Fibroblast of lung (primary cell): ENCODE measurements at regions not wholly inside any gene's neighbourhood (a gene's known extent, or its start where the extent isn't known, plus 50 kb on each side); places are given as distances from the start of the nearest gene placed in this dataset.

Experiments used
- DNase-seq, 2 donors: peaks; one replicate each; pipeline versions ENCODE4 v3.0.0 to v3.0.0-alpha.2; 2010; ENCODE audit warnings: low read depth in 2 of 2
- H2AFZ ChIP-seq: 2 replicates; pipeline ENCODE4 v1.5.1; 2012; ENCODE audit warnings: low read length, control low read depth, inconsistent platforms
- H3K27ac ChIP-seq: 2 replicates; pipeline ENCODE4 v1.5.1; 2011; ENCODE audit warnings: low read length, control low read depth; ENCODE audit not compliant: insufficient read depth
- H3K27me3 ChIP-seq: 2 replicates; pipeline ENCODE4 v1.5.1; 2011; ENCODE audit warnings: mild to moderate bottlenecking, low read length; ENCODE audit not compliant: control insufficient read depth, insufficient read depth
- H3K36me3 ChIP-seq: 2 replicates; pipeline ENCODE4 v1.5.1; 2011; ENCODE audit warnings: low read length; ENCODE audit not compliant: control insufficient read depth, insufficient read depth
- H3K4me1 ChIP-seq: 2 replicates; pipeline ENCODE4 v1.5.1; 2011; ENCODE audit warnings: low read length; ENCODE audit not compliant: control insufficient read depth, insufficient read depth; ENCODE audit errors: extremely low read depth
- H3K4me2 ChIP-seq: 2 replicates; pipeline ENCODE4 v1.5.1; 2011; ENCODE audit warnings: low read length, control low read depth; ENCODE audit not compliant: insufficient read depth; ENCODE audit errors: extremely low read depth
- H3K4me3 ChIP-seq, 4 experiments: fragments of 200-600 bp in 1 of 4; sonication (generic) in 1 of 4; replicated peaks in 1 of 4; 2 replicates each; pipeline ENCODE4 v1.5.1; 2011 to 2016; ENCODE audit warnings: low read length in 4 of 4, low read depth in 3 of 4, mild to moderate bottlenecking in 3 of 4, control low read depth in 2 of 4, inconsistent platforms in 1 of 4, mixed read lengths in 1 of 4; ENCODE audit not compliant: insufficient read depth in 1 of 4; ENCODE audit errors: control extremely low read depth in 1 of 4
- H3K79me2 ChIP-seq: 2 replicates; pipeline ENCODE4 v1.5.1; 2012; ENCODE audit warnings: mild to moderate bottlenecking, low read length, inconsistent platforms; ENCODE audit not compliant: control insufficient read depth, insufficient read depth
- H3K9ac ChIP-seq: 2 replicates; pipeline ENCODE4 v1.5.1; 2011; ENCODE audit warnings: mild to moderate bottlenecking, low read length, control low read depth; ENCODE audit not compliant: insufficient read depth
- H3K9me3 ChIP-seq: 2 replicates; pipeline ENCODE4 v1.5.1; 2012; ENCODE audit warnings: low read depth, low read length; ENCODE audit not compliant: control insufficient read depth, insufficient read depth
- H4K20me1 ChIP-seq: 2 replicates; pipeline ENCODE4 v1.5.1; 2011; ENCODE audit warnings: low read length; ENCODE audit not compliant: control insufficient read depth, insufficient read depth; ENCODE audit errors: extremely low read depth
- EZH2 ChIP-seq: IDR thresholded peaks from 2 replicates; pipeline ENCODE4 v1.5.1; 2012; ENCODE audit warnings: low read length, control low read depth, mild to moderate bottlenecking; ENCODE audit errors: missing control alignments
- TF ChIP-seq, protein P1 (sequence below), 2 donors: IDR thresholded peaks in 1 of 2; conservative IDR thresholded peaks in 1 of 2; 1 replicate in 1 of 2; 2 replicates in 1 of 2; pipeline ENCODE4 v1.5.1; 2011 to 2012; ENCODE audit warnings: low read length in 2 of 2, control low read depth in 1 of 2, inconsistent platforms in 1 of 2, low read depth in 1 of 2, mild to moderate bottlenecking in 1 of 2

DNA sequence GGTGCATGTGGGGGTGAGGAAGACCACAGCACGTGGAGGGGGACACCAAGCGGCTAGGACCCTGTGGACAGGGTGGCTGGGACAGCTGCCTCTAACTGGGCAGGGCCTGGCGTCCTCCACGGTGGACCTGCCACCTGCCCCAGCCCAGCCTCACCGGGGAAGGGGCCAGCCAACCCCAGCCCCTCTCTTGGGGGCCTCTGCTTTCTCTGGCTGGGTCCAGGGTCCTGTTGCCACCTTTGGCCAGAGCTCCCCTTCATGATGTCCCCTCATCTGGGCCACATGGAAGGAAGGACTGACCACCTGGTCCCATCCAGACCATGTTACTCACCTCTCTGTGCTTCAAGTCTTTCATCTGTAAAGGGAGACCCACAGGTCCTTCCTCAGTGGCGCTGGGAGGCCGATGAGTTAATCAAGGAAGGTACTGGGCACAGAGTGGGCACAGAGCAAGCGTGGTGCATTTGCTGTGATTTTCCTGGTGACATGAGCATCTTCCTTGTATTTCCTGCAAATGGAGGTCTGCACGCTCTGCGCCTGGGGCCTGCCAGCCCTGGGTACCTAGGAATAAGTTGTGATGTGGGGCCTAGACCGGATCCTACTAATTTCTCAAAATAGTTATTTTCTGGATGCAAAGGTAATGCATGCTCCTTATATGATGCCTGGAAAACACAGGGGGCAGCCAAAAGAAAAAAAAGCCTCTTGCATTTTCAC, 538.4 kb downstream of the TBC1D22A start:
- no peaks in the 10 kb centered on the region for H3K9me3 ChIP-seq
- no peak overlapping the region for H3K4me3 ChIP-seq
- no peak for DNase-seq
- H3K79me2 ChIP-seq = no peaks in the 10 kb centered on the region
- H4K20me1 ChIP-seq = no peaks in the 10 kb centered on the region
- H3K27me3 ChIP-seq = no peaks in the 10 kb centered on the region
- no peak overlapping the region for H3K4me2 ChIP-seq
- no peak overlapping the region for H3K9ac ChIP-seq
- no peak for TF ChIP-seq EZH2
- TF ChIP-seq, protein P1, sequence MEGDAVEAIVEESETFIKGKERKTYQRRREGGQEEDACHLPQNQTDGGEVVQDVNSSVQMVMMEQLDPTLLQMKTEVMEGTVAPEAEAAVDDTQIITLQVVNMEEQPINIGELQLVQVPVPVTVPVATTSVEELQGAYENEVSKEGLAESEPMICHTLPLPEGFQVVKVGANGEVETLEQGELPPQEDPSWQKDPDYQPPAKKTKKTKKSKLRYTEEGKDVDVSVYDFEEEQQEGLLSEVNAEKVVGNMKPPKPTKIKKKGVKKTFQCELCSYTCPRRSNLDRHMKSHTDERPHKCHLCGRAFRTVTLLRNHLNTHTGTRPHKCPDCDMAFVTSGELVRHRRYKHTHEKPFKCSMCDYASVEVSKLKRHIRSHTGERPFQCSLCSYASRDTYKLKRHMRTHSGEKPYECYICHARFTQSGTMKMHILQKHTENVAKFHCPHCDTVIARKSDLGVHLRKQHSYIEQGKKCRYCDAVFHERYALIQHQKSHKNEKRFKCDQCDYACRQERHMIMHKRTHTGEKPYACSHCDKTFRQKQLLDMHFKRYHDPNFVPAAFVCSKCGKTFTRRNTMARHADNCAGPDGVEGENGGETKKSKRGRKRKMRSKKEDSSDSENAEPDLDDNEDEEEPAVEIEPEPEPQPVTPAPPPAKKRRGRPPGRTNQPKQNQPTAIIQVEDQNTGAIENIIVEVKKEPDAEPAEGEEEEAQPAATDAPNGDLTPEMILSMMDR (conservative IDR thresholded peaks at IDR 0.05 in 1 of 2, IDR thresholded peaks at IDR 0.05 in 1 of 2; ENCODE audit: low read depth in 1 of 2, low read length in 2 of 2) = no peak
- H3K27ac ChIP-seq = no peak overlapping the region
- H2AFZ ChIP-seq = no peak overlapping the region
- H3K4me1 ChIP-seq = no peaks in the 10 kb centered on the region
- H3K36me3 ChIP-seq = no peaks in the 10 kb centered on the region

DNA sequence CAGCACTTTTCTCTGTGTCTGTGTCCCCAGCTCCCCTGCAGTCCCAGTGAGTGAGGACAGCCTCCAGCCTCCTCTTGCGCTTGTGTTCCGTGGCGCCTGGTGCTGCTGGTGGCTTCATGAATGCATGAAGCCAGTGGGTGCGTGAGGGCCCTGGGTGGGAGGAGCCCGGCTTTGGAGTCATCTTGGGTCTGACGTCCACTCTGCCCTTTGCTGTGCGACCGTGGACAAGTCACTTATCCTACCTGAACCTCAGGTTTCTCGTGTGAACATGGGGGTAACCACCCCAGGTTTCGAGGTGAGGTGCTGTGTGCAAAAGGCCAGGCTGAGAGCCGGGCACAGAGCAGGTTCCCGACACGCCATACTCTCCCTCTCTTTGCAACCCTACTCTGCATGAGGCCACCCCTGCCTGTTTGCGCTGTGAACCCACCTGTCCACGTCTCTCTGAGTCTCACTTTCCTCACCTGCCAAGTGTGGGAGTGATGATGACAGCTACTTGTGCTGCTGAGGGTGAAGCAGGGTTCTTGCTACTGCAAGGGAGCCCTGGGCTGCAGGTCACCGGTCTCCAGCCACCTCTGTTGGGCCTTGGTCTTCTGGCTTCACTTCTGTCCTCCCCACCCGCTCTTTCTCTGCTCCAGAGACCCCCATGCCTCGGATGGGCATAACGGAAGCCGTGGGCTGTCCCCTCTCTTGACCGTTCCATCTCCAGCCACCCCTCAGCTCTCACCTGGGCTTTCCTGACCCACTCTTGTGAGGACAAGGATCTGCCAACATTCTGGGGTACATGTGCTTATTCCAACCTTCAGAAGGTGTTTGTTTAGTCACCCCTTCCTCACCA, 537.6 kb downstream of the TBC1D22A start:
- Histone ChIP-seq H3K36me3 (no peaks in the 10 kb centered on the region), H3K4me2 (no peak overlapping the region), H3K27me3 (no peaks in the 10 kb centered on the region), H3K79me2 (no peaks in the 10 kb centered on the region), H3K4me1 (no peaks in the 10 kb centered on the region), H3K4me3 (no peak overlapping the region), H2AFZ (no peak overlapping the region), H4K20me1 (no peaks in the 10 kb centered on the region), H3K9ac (no peak overlapping the region), H3K9me3 (no peaks in the 10 kb centered on the region), H3K27ac (no peak overlapping the region)
- DNase-seq = no peak
- no peak for TF ChIP-seq EZH2
- TF ChIP-seq, protein P1 (conservative IDR thresholded peaks at IDR 0.05 in 1 of 2, IDR thresholded peaks at IDR 0.05 in 1 of 2; ENCODE audit: low read depth in 1 of 2, low read length in 2 of 2) = no peak

DNA sequence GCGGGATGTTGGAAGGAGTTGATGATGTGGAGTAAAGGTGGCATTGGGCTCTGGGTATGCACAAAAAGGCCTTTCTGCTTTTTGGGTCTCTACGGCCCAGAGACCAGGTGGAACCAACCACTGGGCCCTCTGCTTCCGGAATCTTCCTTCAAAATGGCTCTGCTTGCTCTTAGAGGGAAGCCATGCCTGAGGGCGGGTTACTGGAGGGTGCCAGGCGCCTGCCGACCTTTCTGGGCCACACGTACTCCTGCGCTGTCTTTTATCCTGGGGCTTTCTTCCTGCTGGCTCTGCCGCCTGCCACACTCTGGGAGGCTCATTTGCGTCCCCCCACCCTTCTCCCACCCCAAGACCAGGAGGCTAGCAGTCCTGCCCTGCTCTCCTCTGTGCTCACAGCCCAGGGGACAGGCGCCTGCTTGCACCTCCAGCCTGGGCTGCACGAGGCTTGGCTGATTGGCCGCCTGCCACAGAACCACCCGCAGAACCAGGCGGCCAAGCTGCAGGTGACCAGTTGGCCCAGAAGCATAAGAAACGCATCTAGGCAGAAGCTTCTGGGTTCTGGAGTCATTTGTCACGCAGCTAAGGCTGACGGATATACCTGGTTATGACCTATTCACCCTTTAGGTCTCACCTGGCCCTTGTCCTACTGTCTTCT, 536.9 kb downstream of the TBC1D22A start:
- H3K79me2 ChIP-seq = no peaks in the 10 kb centered on the region
- H3K27ac ChIP-seq = no peak overlapping the region
- no peak for DNase-seq
- H3K36me3 ChIP-seq = no peaks in the 10 kb centered on the region
- TF ChIP-seq, protein P1 (conservative IDR thresholded peaks at IDR 0.05 in 1 of 2, IDR thresholded peaks at IDR 0.05 in 1 of 2; ENCODE audit: low read depth in 1 of 2, low read length in 2 of 2) = no peak
- TF ChIP-seq EZH2 = no peak
- H3K27me3 ChIP-seq = no peaks in the 10 kb centered on the region
- H2AFZ ChIP-seq = no peak overlapping the region
- no peak overlapping the region for H3K4me2 ChIP-seq
- no peaks in the 10 kb centered on the region for H4K20me1 ChIP-seq
- no peak overlapping the region for H3K4me3 ChIP-seq
- no peak overlapping the region for H3K9ac ChIP-seq
- no peaks in the 10 kb centered on the region for H3K4me1 ChIP-seq
- no peaks in the 10 kb centered on the region for H3K9me3 ChIP-seq
